ENCODE measurements at regions not wholly inside any gene's neighbourhood (a gene's known extent, or its start where the extent isn't known, plus 50 kb on each side); places are given as distances from the start of the nearest gene placed in this dataset.
"Not testable (repeated sequence)": the region's sequence is repeated elsewhere in the genome, so short reads cannot be mapped to it uniquely, and the experiment has no call there.

DNA sequence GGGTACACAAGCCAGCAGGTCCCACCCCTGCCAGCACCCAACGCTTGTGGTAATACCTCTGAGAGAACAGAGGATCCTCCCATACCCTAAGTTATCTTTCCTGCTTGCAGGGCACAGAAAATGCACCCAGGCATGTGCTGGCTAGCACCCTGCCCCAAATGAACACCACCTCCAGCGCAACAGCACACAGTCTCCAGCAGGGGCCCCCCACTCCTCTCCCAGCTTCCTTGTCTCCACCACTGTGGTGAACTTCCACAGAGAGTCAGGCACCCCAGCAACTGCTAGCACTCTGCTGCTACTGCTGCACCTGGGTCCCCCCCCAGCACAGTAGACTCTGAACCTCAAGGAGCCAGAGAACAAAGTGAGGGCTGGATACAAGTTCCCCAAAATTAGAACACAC lies 216.8 kb upstream of the CNTNAP5 start:
- DNase-seq (ENCODE audit: low read depth in 2 of 2): no peak

DNA sequence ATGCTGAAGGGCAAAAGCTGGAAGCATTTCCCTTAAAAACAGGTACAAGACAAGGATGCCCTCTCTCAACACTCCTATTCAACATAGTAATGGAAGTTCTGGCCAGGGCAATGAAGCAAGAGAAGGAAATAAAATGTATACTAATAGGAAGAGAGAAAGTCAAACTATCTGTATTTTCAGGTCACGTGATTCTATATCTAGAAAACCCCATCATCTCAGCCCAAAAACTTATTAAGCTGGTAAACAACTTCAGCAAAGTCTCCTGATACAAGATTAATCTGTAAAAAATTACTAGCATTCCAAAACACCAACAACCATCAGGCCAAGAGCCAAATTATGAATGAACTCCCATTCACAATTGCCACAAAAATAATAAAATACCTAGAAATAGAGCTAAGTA lies 213.2 kb upstream of the CNTNAP5 start:
- DNase-seq (ENCODE audit: low read depth in 2 of 2): no peak

DNA sequence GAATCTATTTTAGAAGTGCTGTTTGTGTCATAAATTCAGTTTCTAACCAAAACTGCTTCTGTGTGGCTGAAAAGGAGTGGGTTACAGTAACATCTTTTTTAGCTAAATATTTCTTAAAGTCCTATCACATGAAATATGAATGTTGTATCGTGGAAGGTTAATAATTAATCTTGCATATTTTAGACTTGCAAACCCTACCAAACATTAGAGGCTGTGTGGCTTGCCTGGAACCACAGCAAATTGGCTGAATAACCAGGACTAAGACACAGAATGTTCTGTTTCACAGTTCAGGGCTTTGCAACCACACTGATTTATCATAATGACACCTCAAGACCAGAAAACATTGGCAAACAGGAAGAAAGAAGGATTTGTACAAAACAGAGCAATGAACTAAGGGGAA lies 208.9 kb upstream of the CNTNAP5 start:
- DNase-seq (ENCODE audit: low read depth in 2 of 2): no peak

DNA sequence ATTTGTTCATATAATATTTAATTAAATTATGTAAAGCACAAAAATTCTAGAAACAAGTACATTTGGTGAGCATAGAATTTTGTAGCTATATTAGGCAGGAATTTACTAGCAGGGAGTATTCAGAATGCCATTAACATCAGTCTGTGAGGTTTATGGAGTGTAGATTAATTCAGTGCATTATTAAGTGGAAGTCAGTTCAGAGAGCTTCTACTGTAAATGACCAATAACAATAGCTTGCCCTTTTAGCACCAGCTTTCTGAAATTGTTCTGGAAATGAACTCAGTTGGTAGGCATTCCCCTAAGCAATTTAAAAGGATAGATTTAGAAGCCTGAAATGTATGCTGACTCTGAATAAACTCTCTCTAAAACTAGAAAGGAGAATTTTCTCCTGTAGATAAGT lies 208.2 kb upstream of the CNTNAP5 start:
- DNase-seq (ENCODE audit: low read depth in 2 of 2): no peak

DNA sequence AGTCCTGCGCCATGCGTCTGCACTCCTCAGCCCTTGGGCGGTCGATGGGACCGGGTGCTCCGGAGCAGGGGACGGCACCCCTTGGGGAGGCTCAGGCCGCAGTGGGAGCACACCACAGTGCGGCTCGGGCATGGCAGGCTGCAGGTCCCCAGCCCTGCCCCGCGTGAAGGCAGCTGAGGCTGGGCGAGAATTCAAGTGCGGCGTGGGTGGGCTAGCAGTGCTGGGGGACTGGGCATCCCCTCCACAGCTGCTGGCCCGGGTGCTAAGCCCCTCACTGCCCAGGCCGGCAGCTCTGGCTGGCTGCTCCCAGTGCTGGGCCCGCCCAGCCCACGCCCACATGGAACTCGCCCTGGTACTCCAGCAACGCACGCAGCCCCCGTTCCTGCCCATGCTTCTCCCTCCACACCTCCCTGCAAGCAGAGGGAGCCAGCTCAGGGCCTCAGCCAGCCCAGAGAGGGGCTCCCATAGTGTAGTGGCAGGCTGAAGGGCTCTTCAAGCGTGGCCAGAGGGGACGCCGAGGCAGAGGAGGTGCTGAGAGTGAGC lies 198.3 kb upstream of the CNTNAP5 start:
- DNase-seq (ENCODE audit: low read depth in 2 of 2): no peak

DNA sequence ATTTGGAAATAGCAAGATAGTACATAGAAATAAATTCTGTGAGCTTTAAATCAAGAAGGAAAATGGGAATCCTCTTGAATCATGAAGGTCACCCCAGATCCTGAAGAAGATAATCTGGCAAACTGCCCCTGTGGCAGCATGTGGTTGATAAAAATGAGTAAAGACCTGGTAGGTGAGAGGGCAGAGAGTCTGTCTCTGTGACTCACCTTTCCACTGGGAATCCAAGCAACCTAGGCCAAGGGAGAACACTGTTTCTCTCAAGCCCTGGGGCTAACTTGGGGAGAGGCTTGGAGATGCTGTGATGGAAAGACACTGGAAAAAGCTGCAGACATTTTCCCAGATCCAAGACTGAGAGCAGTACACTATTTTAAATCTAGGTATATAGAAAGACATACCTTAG lies 185.8 kb upstream of the CNTNAP5 start:
- DNase-seq (ENCODE audit: low read depth in 2 of 2): no peak

DNA sequence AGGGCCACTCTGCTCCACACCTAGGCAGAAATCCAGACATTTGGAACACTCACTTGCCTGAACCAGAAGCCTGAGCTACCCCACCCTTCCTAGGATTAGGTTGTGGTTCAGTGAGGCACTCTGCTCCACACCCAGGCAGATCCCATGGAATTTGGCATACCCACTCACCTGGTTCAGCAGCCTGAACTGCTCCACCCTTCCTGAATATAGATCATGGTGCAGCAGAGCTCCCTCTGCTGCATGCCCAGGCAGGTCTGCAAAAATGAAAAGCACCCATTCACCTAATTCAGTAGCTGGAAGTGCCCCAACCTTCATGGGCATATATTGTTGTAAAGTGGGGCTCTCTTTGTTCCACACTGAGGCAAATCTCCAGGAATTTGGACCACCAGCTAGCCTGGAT lies 185.1 kb upstream of the CNTNAP5 start:
- no peak for DNase-seq (ENCODE audit: low read depth in 2 of 2)

DNA sequence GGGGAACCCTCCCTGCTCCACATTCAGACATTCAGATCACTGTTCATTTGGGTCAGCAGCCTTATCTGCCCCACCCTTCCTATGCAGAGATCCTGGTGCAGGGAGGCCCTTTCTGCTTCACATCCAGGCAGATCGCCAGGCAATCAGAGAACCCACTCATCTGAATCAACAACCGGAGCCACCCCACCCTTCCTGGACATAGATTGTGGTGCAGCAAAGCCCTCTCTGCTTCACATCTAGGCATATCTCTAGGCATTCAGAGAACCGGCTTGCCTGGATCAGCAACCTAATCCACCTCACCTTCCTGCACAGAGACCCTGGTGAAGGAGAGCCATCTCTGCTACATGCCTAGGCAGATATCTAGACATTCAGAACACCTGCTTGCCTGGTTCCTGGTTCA lies 184.5 kb upstream of the CNTNAP5 start:
- no peak for DNase-seq (ENCODE audit: low read depth in 2 of 2)

DNA sequence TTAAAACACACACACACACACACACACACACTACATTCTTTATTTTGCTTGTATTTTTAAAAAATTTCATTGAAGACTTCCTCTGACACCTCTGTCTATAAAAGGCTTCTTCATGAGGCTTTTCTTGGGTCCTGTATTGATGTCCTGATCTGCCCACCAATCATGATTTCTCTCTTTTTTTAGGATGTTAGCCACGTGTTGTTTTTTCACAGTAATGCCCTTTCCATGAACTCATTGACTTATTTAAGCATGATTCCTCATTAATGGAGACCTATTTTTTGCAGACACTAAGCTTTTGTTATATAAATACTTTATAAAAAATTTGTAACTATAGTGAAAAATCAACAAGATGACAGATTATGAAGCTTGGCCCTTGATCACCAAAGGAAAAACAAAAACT lies 173.8 kb upstream of the CNTNAP5 start:
- DNase-seq (ENCODE audit: low read depth in 2 of 2): no peak

DNA sequence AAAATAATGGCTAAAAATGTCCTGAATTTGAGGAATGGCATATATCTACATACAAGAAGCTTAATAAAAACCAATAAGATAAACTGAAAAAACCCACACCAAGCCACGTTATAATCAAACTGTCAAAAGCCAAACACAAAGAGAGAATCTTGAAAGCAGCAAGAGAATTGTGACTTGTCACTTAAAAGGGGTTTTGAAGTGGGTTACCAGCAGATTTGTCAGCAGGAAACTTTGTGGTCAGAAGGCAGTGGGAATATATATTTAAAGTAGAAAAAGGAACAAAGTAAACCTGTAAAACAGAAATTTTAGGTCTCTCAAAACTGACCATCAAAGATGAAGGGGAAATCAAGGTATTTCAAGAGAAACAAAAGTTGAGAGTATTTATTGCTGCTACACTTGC lies 171.9 kb upstream of the CNTNAP5 start:
- DNase-seq (ENCODE audit: low read depth in 2 of 2): no peak

DNA sequence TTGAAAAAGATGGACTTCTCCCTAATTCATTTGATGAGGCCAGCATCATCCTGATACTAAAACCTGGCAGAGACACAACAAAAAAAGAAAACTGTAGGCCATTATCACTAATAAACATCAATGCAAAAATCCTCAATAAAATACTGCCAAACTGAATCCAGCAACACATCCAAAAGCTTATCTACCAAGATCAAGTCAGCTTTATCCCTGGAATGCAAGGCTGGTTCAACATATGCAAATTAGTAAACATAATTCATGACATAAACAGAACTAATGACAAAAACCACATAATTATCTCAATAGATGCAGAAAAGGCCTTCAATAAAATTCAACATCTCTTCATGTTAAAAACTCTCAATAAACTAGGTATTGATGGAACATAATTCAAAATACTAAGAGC lies 166.1 kb upstream of the CNTNAP5 start:
- not testable (repeated sequence) for DNase-seq (ENCODE audit: low read depth in 2 of 2)

DNA sequence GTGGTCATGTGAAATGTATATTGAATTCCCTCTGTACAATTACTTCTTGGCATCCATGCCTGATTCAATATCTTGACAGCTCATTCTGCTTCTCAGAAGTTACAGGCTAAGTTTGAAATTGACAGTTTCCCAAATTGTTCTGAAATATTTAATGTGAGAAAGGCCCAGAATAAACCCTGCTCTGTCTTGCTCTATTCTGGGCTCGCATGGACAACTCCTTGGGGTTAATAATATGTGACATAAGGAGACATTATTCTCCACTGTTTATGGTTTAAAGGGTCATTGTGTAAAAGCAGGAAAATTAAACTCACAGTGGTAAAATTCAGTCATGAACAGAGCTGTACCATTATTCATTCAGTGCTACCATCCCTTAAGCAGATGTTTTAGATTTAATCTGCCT lies 160.7 kb upstream of the CNTNAP5 start:
- no peak for DNase-seq (ENCODE audit: low read depth in 2 of 2)

DNA sequence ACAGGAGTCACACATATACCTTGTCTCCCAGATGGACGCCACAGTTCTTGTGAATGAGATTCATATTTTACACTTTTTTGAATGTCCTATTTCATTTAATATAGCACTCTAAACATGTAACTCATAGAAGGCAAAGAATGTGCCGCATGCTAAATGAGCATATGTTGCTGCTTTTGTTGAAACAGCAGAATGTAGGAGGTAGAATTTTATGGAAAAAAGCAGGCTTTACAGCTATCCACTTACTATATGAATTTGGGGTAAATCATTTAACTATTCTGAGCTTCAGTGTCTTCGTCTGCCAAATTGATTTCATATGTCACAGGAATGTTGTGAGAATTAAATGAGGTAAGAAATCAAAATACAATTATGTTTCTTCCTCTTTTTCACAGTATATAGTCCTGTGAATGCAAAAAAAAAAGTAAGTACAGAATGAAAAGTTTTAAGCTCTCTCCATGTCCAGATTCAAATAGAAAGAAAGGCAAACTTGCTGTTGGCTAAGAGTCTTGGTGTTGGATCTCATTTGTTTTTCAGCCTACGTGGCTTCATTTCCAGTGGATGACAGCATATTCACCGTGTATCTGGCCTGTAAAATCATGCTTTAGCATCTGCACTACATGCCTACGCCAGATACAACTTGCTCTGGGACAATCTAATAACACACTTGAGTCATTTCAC lies 154.7 kb upstream of the CNTNAP5 start:
- no peak for DNase-seq (ENCODE audit: low read depth in 2 of 2)

DNA sequence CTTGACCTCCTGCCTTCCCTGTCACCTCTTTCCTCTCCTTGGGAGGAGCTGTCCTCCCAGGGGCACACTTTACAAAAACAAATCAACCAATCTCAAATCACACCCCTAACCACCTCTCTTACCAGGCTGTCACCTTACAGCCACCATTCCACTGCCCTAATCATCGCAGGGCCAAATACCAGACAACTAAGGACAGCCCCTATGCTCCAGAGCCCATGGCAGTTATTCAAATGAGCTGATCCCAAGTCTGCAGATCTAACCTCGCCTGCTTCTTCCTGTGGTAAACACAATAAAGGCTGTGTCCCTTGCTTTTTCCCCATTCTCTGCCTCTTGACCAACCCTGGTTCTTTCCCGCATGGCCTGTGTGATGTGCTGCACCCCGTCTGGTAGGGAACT lies 154.2 kb upstream of the CNTNAP5 start:
- DNase-seq (ENCODE audit: low read depth in 2 of 2): no peak

DNA sequence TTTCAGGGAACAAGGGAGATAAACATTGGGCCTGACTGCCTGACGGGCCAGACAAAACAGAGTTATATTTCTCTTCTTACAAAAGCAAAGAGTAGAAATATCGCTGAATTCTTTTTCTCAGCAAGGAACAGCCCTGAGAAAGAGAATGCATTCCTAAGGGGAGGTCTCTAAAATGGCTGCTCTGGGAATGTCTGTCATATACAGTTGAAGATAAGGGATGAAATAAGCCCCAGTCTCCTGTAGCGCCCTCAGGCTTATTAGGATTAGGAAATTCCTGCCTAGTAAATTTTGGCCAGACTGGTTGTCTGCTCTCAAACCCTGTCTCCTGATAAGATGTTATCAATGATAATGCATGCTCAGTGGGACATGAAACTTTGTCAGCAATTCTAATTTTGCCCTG lies 134.9 kb upstream of the CNTNAP5 start:
- no peak for DNase-seq (ENCODE audit: low read depth in 2 of 2)

DNA sequence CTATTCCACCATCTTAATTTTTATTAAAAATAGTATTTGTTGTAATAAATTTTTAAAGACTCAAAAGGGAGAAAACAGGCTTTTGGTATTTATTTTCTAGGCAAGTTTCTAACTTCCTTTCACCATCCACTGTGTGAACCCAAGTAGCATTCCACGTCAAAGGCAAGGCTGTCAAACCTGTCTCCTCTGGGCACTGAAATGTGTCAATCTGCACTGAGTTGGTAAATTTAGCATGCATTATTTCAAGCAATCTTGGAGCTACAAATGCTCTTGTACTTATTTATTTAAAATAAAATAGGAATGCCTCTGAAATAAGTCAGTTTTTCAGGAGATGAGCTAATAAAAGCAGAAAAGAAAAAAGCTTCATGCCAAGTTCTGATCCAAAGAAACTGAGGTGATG lies 130.9 kb upstream of the CNTNAP5 start:
- DNase-seq (ENCODE audit: low read depth in 2 of 2): no peak

DNA sequence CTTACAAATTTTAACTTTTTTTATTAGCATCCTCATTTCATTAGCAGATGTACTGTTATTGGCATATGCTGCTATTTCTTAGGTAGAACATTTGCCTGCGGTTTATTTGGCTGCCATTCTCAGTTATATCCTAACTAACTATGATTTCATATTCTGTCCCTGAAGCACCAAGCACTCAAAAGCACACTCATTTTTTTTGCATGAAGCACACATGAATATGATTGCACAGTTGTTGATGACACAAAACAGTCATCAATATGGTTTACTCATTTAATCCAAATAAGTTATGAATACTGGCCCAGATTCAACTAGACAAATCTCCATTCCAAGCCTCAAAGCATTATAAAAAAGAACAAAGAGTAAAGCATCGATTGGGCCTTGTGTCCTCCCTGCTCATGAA lies 129.4 kb upstream of the CNTNAP5 start:
- no peak for DNase-seq (ENCODE audit: low read depth in 2 of 2)

DNA sequence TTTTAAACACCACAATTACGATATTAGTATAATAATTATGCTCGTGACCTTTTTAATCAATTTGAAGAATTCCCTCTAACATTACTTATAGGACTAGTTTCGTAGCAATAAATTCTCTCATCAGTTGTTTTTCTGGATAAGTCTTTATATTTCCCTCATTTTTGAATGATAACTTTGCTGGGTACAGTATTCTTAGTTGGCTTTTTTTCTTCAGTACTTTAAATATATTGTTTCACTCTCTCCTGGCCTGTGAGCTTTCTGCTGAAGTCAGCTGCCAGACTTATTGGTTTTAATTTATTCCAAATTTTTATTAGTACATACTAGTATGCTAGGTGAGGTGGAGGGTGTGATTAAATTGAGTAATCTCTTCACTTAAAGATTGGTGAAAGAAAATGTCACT lies 123.8 kb upstream of the CNTNAP5 start:
- no peak for DNase-seq (ENCODE audit: low read depth in 2 of 2)

DNA sequence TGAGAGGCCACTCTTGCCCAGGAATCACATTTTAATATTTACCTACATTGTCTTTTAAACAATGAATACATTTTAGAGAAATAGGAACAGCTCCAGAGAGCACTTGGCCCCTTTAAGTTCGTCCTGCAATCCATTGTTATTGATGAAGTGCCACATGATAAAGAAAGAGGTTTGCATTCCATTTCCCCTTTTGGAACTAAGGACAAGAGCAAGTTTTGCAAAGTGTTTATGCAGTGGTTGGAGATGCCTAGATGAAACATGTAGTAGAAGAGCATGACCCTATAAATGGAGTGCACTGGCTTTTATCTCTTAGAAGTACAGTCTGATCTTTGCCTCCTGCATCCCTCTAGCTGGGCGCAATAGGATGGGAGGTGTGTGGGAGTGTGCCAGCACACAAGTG lies 118.7 kb upstream of the CNTNAP5 start:
- no peak for DNase-seq (ENCODE audit: low read depth in 2 of 2)

DNA sequence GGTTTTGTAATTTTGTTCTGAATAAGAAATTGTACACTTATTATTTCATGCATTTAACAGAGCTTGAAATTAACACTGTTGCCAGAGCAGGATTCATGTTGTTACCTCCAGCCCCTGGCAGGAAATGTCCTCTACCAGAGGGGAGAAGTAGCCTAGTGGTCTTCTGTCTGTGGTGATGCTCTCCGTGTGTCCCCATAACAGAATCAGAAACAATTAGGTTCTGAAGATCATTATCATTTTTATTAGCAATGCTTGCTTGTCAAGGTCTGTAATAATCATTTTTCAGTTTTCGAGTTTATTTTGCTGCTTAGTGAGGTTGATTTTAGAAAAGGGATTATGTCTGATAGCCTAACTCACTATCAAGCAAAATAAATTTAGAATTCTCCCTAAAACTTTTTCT lies 116.6 kb upstream of the CNTNAP5 start:
- DNase-seq (ENCODE audit: low read depth in 2 of 2): no peak

DNA sequence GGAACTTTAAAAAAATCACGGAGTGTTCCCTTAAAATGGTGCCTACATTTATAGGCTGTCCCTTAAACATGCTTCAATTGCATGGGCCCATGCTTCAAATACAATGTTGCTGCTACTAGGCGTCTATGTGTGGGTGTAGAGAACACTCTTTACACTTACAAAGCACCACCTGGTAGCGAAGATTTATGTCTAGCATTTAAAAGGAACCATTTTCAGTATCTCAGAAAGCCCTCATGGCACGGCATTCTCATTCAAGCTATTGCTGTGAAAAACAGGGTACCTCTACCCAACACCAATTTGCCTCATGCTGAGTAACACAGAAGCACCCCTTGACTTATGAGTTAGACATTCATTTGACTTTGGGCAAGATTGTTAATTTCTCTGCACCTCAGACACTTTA lies 112.9 kb upstream of the CNTNAP5 start:
- DNase-seq (ENCODE audit: low read depth in 2 of 2): no peak

DNA sequence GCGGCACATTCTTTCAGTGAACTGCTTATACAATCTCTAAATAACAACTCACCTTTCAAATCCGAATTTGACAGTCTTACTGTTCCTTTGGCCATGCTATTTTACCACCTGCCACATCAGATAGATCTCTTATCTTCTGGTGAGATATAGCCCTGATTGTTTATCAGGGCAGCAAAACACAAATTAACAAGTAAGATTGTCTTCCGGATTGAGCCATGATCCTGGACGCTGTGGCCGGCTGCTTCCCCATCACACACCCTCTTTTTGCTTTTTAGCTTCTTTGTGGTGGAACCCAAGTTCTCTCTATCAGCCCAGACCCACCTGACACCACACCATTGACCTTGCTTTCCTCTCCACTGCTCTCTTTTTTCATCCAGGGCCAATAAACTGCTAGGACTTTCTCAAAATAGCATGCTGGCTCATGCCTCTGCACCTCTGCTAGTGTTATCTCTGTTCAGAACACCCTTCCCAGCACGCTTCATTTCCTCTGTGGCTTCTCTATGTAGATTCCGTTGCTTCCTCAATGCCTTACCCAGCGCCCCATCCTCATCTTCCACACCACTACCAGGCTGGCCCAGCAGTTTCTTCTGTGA lies 111.8 kb upstream of the CNTNAP5 start:
- DNase-seq (ENCODE audit: low read depth in 2 of 2): no peak

DNA sequence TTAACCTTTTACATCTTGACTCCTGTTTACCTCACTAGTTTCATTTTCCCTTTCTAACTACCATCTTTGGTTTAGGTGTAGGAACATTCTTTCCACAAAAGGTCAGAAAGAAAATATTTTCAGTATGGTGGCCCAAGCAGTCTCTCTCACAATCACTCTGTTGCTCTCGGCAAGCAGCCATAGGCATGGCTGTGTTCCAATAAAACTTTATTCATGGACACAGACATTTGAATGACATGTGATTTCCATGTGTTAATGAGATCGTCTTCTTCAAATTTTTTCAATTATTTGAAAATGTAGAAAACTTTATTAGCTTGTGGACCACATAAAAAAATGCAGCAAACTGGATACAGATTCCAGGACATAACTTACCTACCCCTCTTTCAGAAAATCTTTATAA lies 109.7 kb upstream of the CNTNAP5 start:
- DNase-seq (ENCODE audit: low read depth in 2 of 2): no peak

DNA sequence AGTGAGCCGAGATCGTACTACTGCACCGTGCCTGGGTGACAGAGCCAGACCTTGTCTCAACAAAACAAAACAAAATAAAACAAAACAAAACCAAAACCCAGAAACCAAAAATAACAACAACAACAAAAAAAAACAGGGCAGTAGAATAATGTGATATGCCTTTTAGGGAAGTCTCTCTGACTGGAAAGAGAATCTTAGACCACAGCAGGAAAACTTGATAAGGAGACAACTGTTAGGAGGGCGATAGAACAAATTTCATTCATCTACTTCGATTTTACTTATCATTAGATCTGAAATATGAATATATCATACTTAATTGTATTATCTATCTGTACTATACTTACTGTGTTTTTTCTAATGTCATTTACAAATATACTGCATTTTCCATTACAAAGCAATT lies 109.0 kb upstream of the CNTNAP5 start:
- DNase-seq (ENCODE audit: low read depth in 2 of 2): no peak

All from fibroblast of skin of left biceps (primary cell).